GM12878 (cell line): ENCODE measurements at regions not wholly inside any gene's neighbourhood (a gene's known extent, or its start where the extent isn't known, plus 50 kb on each side); places are given as distances from the start of the nearest gene placed in this dataset.

Source experiments
- ATAC-seq: fragments of 200-7000 bp; cut with Tn5 transposase; 3 replicates; pipeline ENCODE4 v1.9.1; 2020; ENCODE audit warnings: mild to moderate bottlenecking, moderate library complexity
- BruUV-seq: library from RNA; stranded (reverse); fragments of 400-500 nt; replicated peaks from 2 replicates; lab custom pipeline; 2021; lab: Mats Ljungman, UMichigan
- CTCF ChIA-PET: fragments of 300-600 bp; sonication (Branson Sonifier 250); formaldehyde crosslinking; extraction: SDS; loops from one replicate; lab custom pipeline; 2021; ENCODE audit warnings: inconsistent platforms; lab: Yijun Ruan, JAX
- POLR2A ChIA-PET: fragments of 350-600 bp; formaldehyde crosslinking; extraction: SDS; loops from one replicate; lab custom pipeline; 2021; ENCODE audit warnings: inconsistent platforms; lab: Charles Lee
- RAD21 ChIA-PET: fragments of 300-600 bp; sonication (Branson Sonifier 250); formaldehyde crosslinking; loops from one replicate; lab custom pipeline; 2023; ENCODE audit warnings: antibody characterized with exemption; ENCODE audit not compliant: unreplicated experiment; lab: Charles Lee
- SMC1A ChIA-PET: fragments of 300-600 bp; sonication (Branson Sonifier 250); formaldehyde crosslinking; loops from one replicate; lab custom pipeline; 2023; ENCODE audit not compliant: unreplicated experiment, uncharacterized antibody; lab: Charles Lee
- DNase-seq: peaks from one replicate; pipeline ENCODE4 v3.0.0-alpha.2; 2011; ENCODE audit warnings: low read depth, low spot score
- FAIRE-seq: peaks from 3 replicates; lab custom pipeline; 2011; peaks lifted over from hg19 to GRCh38; lab: Jason Lieb, UNC
- H2AFZ ChIP-seq: 2 replicates; pipeline ENCODE4 v1.6.0; 2011; ENCODE audit warnings: low read depth, low read length, control low read depth; ENCODE audit not compliant: control insufficient read depth
- H3K27ac ChIP-seq: 2 replicates; pipeline ENCODE4 v1.5.1; 2011; ENCODE audit warnings: control low read depth; ENCODE audit not compliant: control insufficient read depth, insufficient read depth
- H3K27me3 ChIP-seq, 2 experiments: replicated peaks in 1 of 2; 2 replicates each; pipeline versions ENCODE4 v1.6.0 to v1.6.1; 2011; ENCODE audit warnings: low read length in 1 of 2; ENCODE audit not compliant: control insufficient read depth in 2 of 2, insufficient read depth in 2 of 2
- H3K36me3 ChIP-seq, 2 experiments: 2 replicates each; pipeline ENCODE4 v1.5.1; 2011; ENCODE audit warnings: low read length in 1 of 2; ENCODE audit not compliant: control insufficient read depth in 2 of 2, insufficient read depth in 2 of 2
- H3K4me1 ChIP-seq: 2 replicates; pipeline ENCODE4 v1.6.1; 2011; ENCODE audit warnings: mild to moderate bottlenecking, low read length, moderate library complexity, mixed read lengths; ENCODE audit not compliant: control insufficient read depth, insufficient read depth
- H3K4me2 ChIP-seq: 2 replicates; pipeline ENCODE4 v1.6.0; 2011; ENCODE audit warnings: control low read depth; ENCODE audit not compliant: control insufficient read depth, insufficient read depth
- H3K4me3 ChIP-seq: fragments of 200-600 bp; sonication (generic); 2 replicates; pipeline ENCODE4 v1.5.1; 2016
- H3K79me2 ChIP-seq: 2 replicates; pipeline ENCODE4 v1.6.0; 2011; ENCODE audit warnings: low read length; ENCODE audit not compliant: control insufficient read depth, insufficient read depth
- H3K9ac ChIP-seq: 2 replicates; pipeline ENCODE4 v1.8.0; 2011; ENCODE audit warnings: low read length, control low read depth, mixed read lengths; ENCODE audit not compliant: control insufficient read depth, insufficient read depth
- H3K9me3 ChIP-seq: replicated peaks from 3 replicates; pipeline ENCODE4 v1.5.1; 2011; ENCODE audit warnings: mild to moderate bottlenecking, low read length; ENCODE audit not compliant: control insufficient read depth, insufficient read depth
- H4K20me1 ChIP-seq: 2 replicates; pipeline ENCODE4 v1.6.0; 2011; ENCODE audit not compliant: control insufficient read depth, insufficient read depth
- ATF2 ChIP-seq: IDR thresholded peaks from 2 replicates; pipeline ENCODE4 v1.6.1; 2012; ENCODE audit warnings: low read length, inconsistent platforms
- BRCA1 ChIP-seq: IDR thresholded peaks from 2 replicates; pipeline ENCODE4 v1.6.1; 2011; ENCODE audit warnings: low read depth, low read length, improper control_type of control experiment
- CEBPB ChIP-seq, 2 experiments: fragments of 150-350 bp in 1 of 2; IDR thresholded peaks; 2 replicates each; pipeline ENCODE4 v1.6.1; 2012 to 2014; ENCODE audit warnings: low read depth in 2 of 2, low read length in 2 of 2, borderline replicate concordance in 1 of 2, inconsistent platforms in 1 of 2
- CHD4 ChIP-seq: fragments of 200-600 bp; sonication (generic); IDR thresholded peaks from 2 replicates; pipeline ENCODE4 v1.6.1; 2016; ENCODE audit warnings: mild to moderate bottlenecking
- ETV6 ChIP-seq, 2 experiments: fragments of 450-650 bp in 1 of 2; IDR thresholded peaks in 1 of 2; conservative IDR thresholded peaks in 1 of 2; 2 replicates each; pipeline ENCODE4 v1.6.1; 2014; ENCODE audit warnings: antibody characterized with exemption in 1 of 2, borderline replicate concordance in 1 of 2, low read depth in 1 of 2, mild to moderate bottlenecking in 1 of 2, moderate library complexity in 1 of 2
- JUNB ChIP-seq: IDR thresholded peaks from 2 replicates; pipeline ENCODE4 v1.6.1; 2016; ENCODE audit warnings: antibody characterized with exemption, mild to moderate bottlenecking
- MAX ChIP-seq: IDR thresholded peaks from 2 replicates; pipeline ENCODE4 v1.6.1; 2012; ENCODE audit warnings: low read depth, low read length, improper control_type of control experiment
- MXI1 ChIP-seq: fragments of 150-350 bp; IDR thresholded peaks from 2 replicates; pipeline ENCODE4 v1.6.1; 2011; ENCODE audit warnings: low read depth, mild to moderate bottlenecking, inconsistent platforms, low read length, improper control_type of control experiment
- NBN ChIP-seq: fragments of 450-650 bp; IDR thresholded peaks from 2 replicates; pipeline ENCODE4 v1.6.1; 2016
- NFYA ChIP-seq: IDR thresholded peaks from 2 replicates; pipeline ENCODE4 v1.6.1; 2011; ENCODE audit warnings: low read depth, mild to moderate bottlenecking, low read length, improper control_type of control experiment, borderline replicate concordance
- NR2F1 ChIP-seq: fragments of 450-650 bp; conservative IDR thresholded peaks from 2 replicates; pipeline ENCODE4 v1.6.1; 2017; ENCODE audit warnings: mild to moderate bottlenecking
- PAX8 ChIP-seq: fragments of 450-650 bp; IDR thresholded peaks from 2 replicates; pipeline ENCODE4 v1.6.1; 2017; ENCODE audit warnings: mild to moderate bottlenecking, moderate library complexity
- PML ChIP-seq: IDR thresholded peaks from 2 replicates; pipeline ENCODE4 v1.6.1; 2012; ENCODE audit warnings: low read length, inconsistent platforms
- RB1 ChIP-seq: fragments of 450-650 bp; formaldehyde crosslinking; IDR thresholded peaks from 2 replicates; pipeline ENCODE4 v1.6.1; 2017; ENCODE audit warnings: mild to moderate bottlenecking, borderline replicate concordance
- RELB ChIP-seq: fragments of 450-650 bp; IDR thresholded peaks from 2 replicates; pipeline ENCODE4 v1.6.1; 2017; ENCODE audit warnings: low read depth, mild to moderate bottlenecking, moderate library complexity
- SUPT20H ChIP-seq: IDR thresholded peaks from 2 replicates; pipeline ENCODE4 v1.6.1; 2011; ENCODE audit warnings: low read depth, mild to moderate bottlenecking, low read length, moderate library complexity, borderline replicate concordance; ENCODE audit not compliant: control insufficient read depth
- TAF1 ChIP-seq: IDR thresholded peaks from 2 replicates; pipeline ENCODE4 v1.6.1; 2011; ENCODE audit warnings: mild to moderate bottlenecking, low read depth, low read length, borderline replicate concordance
- TBL1XR1 ChIP-seq: IDR thresholded peaks from 2 replicates; pipeline ENCODE4 v1.6.1; 2012; ENCODE audit warnings: low read depth, low read length, improper control_type of control experiment
- TCF7 ChIP-seq: IDR thresholded peaks from 2 replicates; pipeline ENCODE4 v1.6.1; 2014; ENCODE audit warnings: antibody characterized with exemption, borderline replicate concordance
- ZNF24 ChIP-seq: fragments of 450-650 bp; IDR thresholded peaks from 2 replicates; pipeline ENCODE4 v1.6.1; 2017; ENCODE audit warnings: antibody characterized with exemption, mild to moderate bottlenecking
- ZSCAN29 ChIP-seq: fragments of 450-650 bp; IDR thresholded peaks from 2 replicates; pipeline ENCODE4 v1.6.1; 2017; ENCODE audit warnings: mild to moderate bottlenecking, moderate library complexity
- WGBS: methylation state at CpG from one replicate; pipeline ENCODE4 v1.1.6; 2016; ENCODE audit warnings: low lambda C conversion rate; ENCODE audit not compliant: insufficient replicate concordance, insufficient coverage; ENCODE audit errors: missing lambda C conversion rate; 5-methylcytosine and 5-hydroxymethylcytosine counted together
- in situ Hi-C: fragments of 300-500 bp; cut with MboI; formaldehyde crosslinking; loops from 9 replicates; pipeline ENCODE4 v1.14.3; 2018; ENCODE audit warnings: mixed read lengths
- intact Hi-C: fragments of 100-400 bp; cut with micrococcal nuclease; formaldehyde crosslinking; loops from one replicate; pipeline ENCODE4 v1.14.2; 2022; ENCODE audit not compliant: unreplicated experiment

- no peak for TF ChIP-seq TCF7
Measured at GRCh38 chr9:115758441-115758840, 395.1 kb upstream of the PAPPA start (continued).

DNA sequence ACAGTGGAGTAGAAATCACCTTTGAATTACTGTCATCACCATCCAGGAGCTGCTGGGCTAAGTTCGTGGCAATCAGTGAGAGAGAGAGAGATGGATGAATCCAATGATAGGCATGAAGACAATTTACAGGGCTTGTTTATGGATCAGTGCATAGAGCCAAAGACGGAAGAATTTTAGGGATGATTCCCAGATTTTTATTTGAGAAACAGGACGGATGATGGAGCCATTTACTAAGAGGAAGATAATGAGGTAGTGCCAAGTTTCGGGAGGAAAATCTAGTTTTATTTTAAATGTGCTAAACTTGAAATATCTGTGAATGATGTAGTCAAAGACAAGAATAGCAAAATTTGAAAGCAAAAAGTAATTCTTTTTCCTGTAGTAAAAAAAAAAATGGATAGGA lies 394.2 kb upstream of the PAPPA start:
- no peak for FAIRE-seq
- Histone ChIP-seq H3K27me3 (no peaks in the 10 kb centered on the region), H3K36me3 (no peaks in the 10 kb centered on the region), H3K4me2 (no peak overlapping the region), H3K9me3 (no peaks in the 10 kb centered on the region), H3K4me3 (no peak overlapping the region), H2AFZ (no peak overlapping the region), H3K27ac (no peak overlapping the region), H3K9ac (no peak overlapping the region), H3K79me2 (no peaks in the 10 kb centered on the region), H4K20me1 (no peaks in the 10 kb centered on the region), H3K4me1 (no peaks in the 10 kb centered on the region)
- CTCF ChIA-PET = no interaction called here
- 20% methylated on average over 4 of the region's 4 CpGs for WGBS
- BruUV-seq = no TSS peak
- intact Hi-C loops (no loop called here), in situ Hi-C loops (no loop called here)
- ATAC-seq = no peak
- TF ChIP-seq MAX (no peak), SUPT20H (no peak), RB1 (no peak), NBN (no peak), RELB (no peak), MXI1 (no peak), PML (no peak), PAX8 (no peak), ATF2 (no peak), JUNB (no peak), ZNF24 (no peak), BRCA1 (no peak), TAF1 (no peak), TBL1XR1 (no peak), ETV6 (conservative IDR thresholded peaks at IDR 0.05 in 1 of 2, IDR thresholded peaks at IDR 0.05 in 1 of 2; ENCODE audit: borderline replicate concordance in 1 of 2, low read depth in 1 of 2) (no peak), NFYA (no peak), ZSCAN29 (no peak), CHD4 (no peak), NR2F1 (no peak), CEBPB (IDR thresholded peaks at IDR 0.05; ENCODE audit: borderline replicate concordance in 1 of 2, low read depth in 2 of 2, low read length in 2 of 2) (no peak)
- SMC1A ChIA-PET = no interaction called here
- DNase-seq = no peak
- RAD21 ChIA-PET = no interaction called here
- POLR2A ChIA-PET = no interaction called here
